Panc1 (cell line): ENCODE measurements at regions not wholly inside any gene's neighbourhood (a gene's known extent, or its start where the extent isn't known, plus 50 kb on each side); places are given as distances from the start of the nearest gene placed in this dataset.

Experiments used
- POLR2AphosphoS5 ChIP-seq: IDR thresholded peaks from 2 replicates; pipeline ENCODE4 v1.6.1; 2012; ENCODE audit warnings: mild to moderate bottlenecking, low read depth, low read length, moderate library complexity
- SIN3A ChIP-seq: IDR thresholded peaks from 2 replicates; pipeline ENCODE4 v1.6.1; 2012; ENCODE audit warnings: low read depth, mild to moderate bottlenecking, low read length, moderate library complexity, borderline replicate concordance; ENCODE audit not compliant: insufficient read depth
- TF ChIP-seq, protein P1 (sequence below), 2 experiments: IDR thresholded peaks; 2 replicates each; pipeline ENCODE4 v1.6.1; 2011 to 2012; ENCODE audit warnings: low read depth in 2 of 2, control low read depth in 1 of 2, low read length in 1 of 2, mild to moderate bottlenecking in 1 of 2, moderate library complexity in 1 of 2; ENCODE audit not compliant: insufficient read depth in 1 of 2
- TF ChIP-seq, protein P2 (sequence below): fragments of 450-650 bp; IDR thresholded peaks from 2 replicates; pipeline ENCODE4 v1.5.1; 2017; ENCODE audit warnings: mild to moderate bottlenecking

DNA sequence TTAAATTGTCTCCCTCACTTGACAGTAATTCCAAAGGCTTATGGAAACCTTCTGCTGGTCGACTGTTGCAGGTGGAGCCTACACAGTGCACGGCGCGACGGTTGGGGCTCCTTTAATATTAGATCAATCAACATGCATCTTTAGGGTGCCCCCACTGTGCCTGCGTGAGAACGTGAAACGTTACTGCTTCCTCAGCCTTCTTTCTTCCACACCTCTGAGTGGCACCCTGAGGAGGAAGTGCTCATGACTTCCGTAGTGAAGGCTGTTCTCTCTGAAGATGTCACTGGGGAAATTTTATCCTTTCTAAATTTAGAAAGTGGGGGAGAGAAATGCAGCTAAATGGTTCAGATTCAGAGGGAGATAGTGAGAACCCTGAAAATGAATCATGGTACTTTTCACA, 184.0 kb upstream of the ZFP42 start:
- TF ChIP-seq, protein P1, sequence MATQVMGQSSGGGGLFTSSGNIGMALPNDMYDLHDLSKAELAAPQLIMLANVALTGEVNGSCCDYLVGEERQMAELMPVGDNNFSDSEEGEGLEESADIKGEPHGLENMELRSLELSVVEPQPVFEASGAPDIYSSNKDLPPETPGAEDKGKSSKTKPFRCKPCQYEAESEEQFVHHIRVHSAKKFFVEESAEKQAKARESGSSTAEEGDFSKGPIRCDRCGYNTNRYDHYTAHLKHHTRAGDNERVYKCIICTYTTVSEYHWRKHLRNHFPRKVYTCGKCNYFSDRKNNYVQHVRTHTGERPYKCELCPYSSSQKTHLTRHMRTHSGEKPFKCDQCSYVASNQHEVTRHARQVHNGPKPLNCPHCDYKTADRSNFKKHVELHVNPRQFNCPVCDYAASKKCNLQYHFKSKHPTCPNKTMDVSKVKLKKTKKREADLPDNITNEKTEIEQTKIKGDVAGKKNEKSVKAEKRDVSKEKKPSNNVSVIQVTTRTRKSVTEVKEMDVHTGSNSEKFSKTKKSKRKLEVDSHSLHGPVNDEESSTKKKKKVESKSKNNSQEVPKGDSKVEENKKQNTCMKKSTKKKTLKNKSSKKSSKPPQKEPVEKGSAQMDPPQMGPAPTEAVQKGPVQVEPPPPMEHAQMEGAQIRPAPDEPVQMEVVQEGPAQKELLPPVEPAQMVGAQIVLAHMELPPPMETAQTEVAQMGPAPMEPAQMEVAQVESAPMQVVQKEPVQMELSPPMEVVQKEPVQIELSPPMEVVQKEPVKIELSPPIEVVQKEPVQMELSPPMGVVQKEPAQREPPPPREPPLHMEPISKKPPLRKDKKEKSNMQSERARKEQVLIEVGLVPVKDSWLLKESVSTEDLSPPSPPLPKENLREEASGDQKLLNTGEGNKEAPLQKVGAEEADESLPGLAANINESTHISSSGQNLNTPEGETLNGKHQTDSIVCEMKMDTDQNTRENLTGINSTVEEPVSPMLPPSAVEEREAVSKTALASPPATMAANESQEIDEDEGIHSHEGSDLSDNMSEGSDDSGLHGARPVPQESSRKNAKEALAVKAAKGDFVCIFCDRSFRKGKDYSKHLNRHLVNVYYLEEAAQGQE (IDR thresholded peaks at IDR 0.05; ENCODE audit: insufficient read depth in 1 of 2, low read depth in 2 of 2, low read length in 1 of 2), result no peak
- TF ChIP-seq, protein P2, sequence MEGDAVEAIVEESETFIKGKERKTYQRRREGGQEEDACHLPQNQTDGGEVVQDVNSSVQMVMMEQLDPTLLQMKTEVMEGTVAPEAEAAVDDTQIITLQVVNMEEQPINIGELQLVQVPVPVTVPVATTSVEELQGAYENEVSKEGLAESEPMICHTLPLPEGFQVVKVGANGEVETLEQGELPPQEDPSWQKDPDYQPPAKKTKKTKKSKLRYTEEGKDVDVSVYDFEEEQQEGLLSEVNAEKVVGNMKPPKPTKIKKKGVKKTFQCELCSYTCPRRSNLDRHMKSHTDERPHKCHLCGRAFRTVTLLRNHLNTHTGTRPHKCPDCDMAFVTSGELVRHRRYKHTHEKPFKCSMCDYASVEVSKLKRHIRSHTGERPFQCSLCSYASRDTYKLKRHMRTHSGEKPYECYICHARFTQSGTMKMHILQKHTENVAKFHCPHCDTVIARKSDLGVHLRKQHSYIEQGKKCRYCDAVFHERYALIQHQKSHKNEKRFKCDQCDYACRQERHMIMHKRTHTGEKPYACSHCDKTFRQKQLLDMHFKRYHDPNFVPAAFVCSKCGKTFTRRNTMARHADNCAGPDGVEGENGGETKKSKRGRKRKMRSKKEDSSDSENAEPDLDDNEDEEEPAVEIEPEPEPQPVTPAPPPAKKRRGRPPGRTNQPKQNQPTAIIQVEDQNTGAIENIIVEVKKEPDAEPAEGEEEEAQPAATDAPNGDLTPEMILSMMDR, result no peak
- TF ChIP-seq POLR2AphosphoS5, result no peak
- TF ChIP-seq SIN3A, result no peak
